DND-41 (cell line): ENCODE measurements at regions not wholly inside any gene's neighbourhood (a gene's known extent, or its start where the extent isn't known, plus 50 kb on each side); places are given as distances from the start of the nearest gene placed in this dataset.

Experiments used
- ATAC-seq: fragments of 200-7000 bp; cut with Tn5 transposase; 3 replicates; pipeline ENCODE4 v1.9.1; 2021; ENCODE audit warnings: low read depth; ENCODE audit not compliant: insufficient read depth
- DNase-seq: peaks from one replicate; pipeline ENCODE4 v3.0.0-alpha.2; 2020
- H2AFZ ChIP-seq: 2 replicates; pipeline ENCODE4 v1.6.0; 2012; ENCODE audit warnings: low read depth, low read length
- H3K27ac ChIP-seq: 2 replicates; pipeline ENCODE4 v1.5.1; 2012; ENCODE audit warnings: low read length, inconsistent platforms
- H3K27me3 ChIP-seq: fragments of 200-600 bp; sonication (generic); 2 replicates; pipeline ENCODE4 v1.6.0; 2012; ENCODE audit warnings: low read length, mild to moderate bottlenecking, inconsistent platforms; ENCODE audit not compliant: insufficient read depth, poor library complexity
- H3K36me3 ChIP-seq: 2 replicates; pipeline ENCODE4 v1.5.1; 2012; ENCODE audit warnings: low read length, inconsistent platforms; ENCODE audit not compliant: insufficient read depth
- H3K4me1 ChIP-seq: 2 replicates; pipeline ENCODE4 v1.5.1; 2012; ENCODE audit warnings: mild to moderate bottlenecking, low read length; ENCODE audit not compliant: insufficient read depth
- H3K4me2 ChIP-seq: 2 replicates; pipeline ENCODE4 v1.6.0; 2012; ENCODE audit warnings: mild to moderate bottlenecking, moderate library complexity, low read length, inconsistent platforms; ENCODE audit not compliant: insufficient read depth
- H3K4me3 ChIP-seq, 2 experiments: fragments of 200-600 bp in 1 of 2; shearing (Covaris generic) in 1 of 2; 2 replicates each; pipeline ENCODE4 v1.5.1; 2012 to 2016; ENCODE audit warnings: inconsistent platforms in 2 of 2, low read length in 2 of 2, mild to moderate bottlenecking in 2 of 2, low read depth in 1 of 2, moderate library complexity in 1 of 2
- H3K79me2 ChIP-seq: 2 replicates; pipeline ENCODE4 v1.6.0; 2012; ENCODE audit warnings: low read length, inconsistent platforms; ENCODE audit not compliant: insufficient read depth
- H3K9ac ChIP-seq: 2 replicates; pipeline ENCODE4 v1.6.0; 2012; ENCODE audit warnings: low read depth, mild to moderate bottlenecking, inconsistent platforms, low read length, moderate library complexity
- H3K9me3 ChIP-seq: 2 replicates; pipeline ENCODE4 v1.5.1; 2012; ENCODE audit warnings: low read length, moderate library complexity, mild to moderate bottlenecking, inconsistent platforms; ENCODE audit not compliant: insufficient read depth, severe bottlenecking
- H4K20me1 ChIP-seq: 2 replicates; pipeline ENCODE4 v1.6.0; 2012; ENCODE audit warnings: low read length; ENCODE audit not compliant: insufficient read depth
- EZH2 ChIP-seq: IDR thresholded peaks from 3 replicates; pipeline ENCODE4 v1.6.1; 2012; ENCODE audit warnings: borderline replicate concordance, low read depth, mild to moderate bottlenecking, moderate library complexity, low read length, inconsistent platforms; ENCODE audit not compliant: severe bottlenecking
- TF ChIP-seq, protein P1 (sequence below): IDR thresholded peaks from 2 replicates; pipeline ENCODE4 v1.5.1; 2012; ENCODE audit warnings: borderline replicate concordance, low read length, moderate library complexity, mild to moderate bottlenecking; ENCODE audit not compliant: poor library complexity, severe bottlenecking; ENCODE audit errors: extremely low read depth

DNA sequence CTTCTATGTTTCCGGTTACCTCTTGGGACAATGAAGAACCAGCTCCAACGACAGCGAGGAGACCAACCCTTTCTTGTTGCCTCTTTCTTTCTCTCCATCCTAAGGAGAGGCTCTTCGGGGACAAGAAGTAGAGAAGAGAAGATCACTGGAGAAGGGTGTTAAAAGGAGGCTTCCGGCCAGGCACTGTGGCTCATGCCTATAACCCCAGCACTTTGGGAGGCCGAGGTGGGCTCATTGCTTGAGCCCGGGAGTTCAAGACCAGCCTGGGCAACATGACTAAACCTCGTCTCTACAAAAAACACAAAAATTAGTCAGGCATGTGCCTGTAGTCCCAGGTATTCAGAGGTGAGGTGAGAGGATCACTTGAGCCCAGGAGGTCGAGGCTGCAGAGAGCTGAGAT is 90.8 kb upstream of the TNFAIP3 start:
- H3K4me3 ChIP-seq: no peak overlapping the region
- ATAC-seq (no peak), DNase-seq (no peak)
- H2AFZ ChIP-seq: no peak overlapping the region
- no peaks in the 10 kb centered on the region for H3K27me3 ChIP-seq
- H3K79me2 ChIP-seq: no peaks in the 10 kb centered on the region
- no peak overlapping the region for H3K9ac ChIP-seq
- TF ChIP-seq, protein P1, sequence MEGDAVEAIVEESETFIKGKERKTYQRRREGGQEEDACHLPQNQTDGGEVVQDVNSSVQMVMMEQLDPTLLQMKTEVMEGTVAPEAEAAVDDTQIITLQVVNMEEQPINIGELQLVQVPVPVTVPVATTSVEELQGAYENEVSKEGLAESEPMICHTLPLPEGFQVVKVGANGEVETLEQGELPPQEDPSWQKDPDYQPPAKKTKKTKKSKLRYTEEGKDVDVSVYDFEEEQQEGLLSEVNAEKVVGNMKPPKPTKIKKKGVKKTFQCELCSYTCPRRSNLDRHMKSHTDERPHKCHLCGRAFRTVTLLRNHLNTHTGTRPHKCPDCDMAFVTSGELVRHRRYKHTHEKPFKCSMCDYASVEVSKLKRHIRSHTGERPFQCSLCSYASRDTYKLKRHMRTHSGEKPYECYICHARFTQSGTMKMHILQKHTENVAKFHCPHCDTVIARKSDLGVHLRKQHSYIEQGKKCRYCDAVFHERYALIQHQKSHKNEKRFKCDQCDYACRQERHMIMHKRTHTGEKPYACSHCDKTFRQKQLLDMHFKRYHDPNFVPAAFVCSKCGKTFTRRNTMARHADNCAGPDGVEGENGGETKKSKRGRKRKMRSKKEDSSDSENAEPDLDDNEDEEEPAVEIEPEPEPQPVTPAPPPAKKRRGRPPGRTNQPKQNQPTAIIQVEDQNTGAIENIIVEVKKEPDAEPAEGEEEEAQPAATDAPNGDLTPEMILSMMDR: no peak
- TF ChIP-seq EZH2: no peak
- no peaks in the 10 kb centered on the region for H3K9me3 ChIP-seq
- no peak overlapping the region for H3K4me2 ChIP-seq
- no peaks in the 10 kb centered on the region for H4K20me1 ChIP-seq
- no peaks in the 10 kb centered on the region for H3K36me3 ChIP-seq
- H3K27ac ChIP-seq: no peak overlapping the region
- H3K4me1 ChIP-seq: no peaks in the 10 kb centered on the region

DNA sequence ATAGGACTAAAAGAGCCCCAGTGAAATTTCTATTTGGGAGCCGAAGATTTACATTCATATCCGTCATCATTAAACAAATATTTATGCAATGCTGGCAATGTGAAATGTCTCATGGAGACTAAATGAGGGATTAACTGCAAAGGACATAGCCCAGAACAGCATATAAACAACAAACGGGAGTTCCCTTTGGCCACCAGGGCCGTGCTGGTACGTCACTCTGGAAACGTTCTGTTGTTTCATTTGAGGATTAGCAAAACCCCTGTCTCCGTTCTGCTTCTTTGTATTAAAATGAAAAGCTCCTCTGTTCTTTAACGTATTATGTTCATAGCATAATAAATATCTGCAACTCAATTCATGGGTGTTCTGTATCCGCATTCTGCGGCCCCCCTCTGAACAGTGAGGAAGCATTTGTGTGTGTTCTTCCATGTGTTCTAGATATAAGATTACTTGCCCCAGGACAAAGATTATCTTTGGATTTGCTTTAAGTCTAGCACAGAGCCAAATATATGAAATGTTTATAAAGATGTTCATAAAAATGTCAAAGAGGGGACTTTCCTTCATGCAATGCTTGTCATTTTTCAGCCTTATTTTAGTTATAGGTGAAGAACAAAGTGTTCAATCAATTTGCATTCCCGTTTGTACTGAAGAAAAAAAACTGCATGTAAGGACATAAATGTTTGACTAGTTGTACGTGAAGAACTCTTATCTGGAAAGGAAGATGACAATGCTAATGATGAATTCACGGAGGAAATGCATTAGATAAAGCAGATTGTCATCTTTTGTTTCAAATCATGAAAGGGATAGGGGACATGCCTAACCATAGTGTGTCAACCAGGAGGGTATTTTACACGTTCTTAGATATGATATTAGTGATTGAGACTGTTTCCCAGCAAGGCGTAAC is 90.0 kb upstream of the TNFAIP3 start:
- TF ChIP-seq, protein P1: no peak
- no peak for TF ChIP-seq EZH2
- no peaks in the 10 kb centered on the region for H3K79me2 ChIP-seq
- H2AFZ ChIP-seq: no peak overlapping the region
- no peaks in the 10 kb centered on the region for H3K9me3 ChIP-seq
- H4K20me1 ChIP-seq: no peaks in the 10 kb centered on the region
- no peaks in the 10 kb centered on the region for H3K27me3 ChIP-seq
- no peak overlapping the region for H3K4me3 ChIP-seq
- no peak overlapping the region for H3K4me2 ChIP-seq
- ATAC-seq: no peak
- H3K9ac ChIP-seq: no peak overlapping the region
- H3K27ac ChIP-seq: no peak overlapping the region
- DNase-seq: no peak
- H3K36me3 ChIP-seq: no peaks in the 10 kb centered on the region
- no peaks in the 10 kb centered on the region for H3K4me1 ChIP-seq

DNA sequence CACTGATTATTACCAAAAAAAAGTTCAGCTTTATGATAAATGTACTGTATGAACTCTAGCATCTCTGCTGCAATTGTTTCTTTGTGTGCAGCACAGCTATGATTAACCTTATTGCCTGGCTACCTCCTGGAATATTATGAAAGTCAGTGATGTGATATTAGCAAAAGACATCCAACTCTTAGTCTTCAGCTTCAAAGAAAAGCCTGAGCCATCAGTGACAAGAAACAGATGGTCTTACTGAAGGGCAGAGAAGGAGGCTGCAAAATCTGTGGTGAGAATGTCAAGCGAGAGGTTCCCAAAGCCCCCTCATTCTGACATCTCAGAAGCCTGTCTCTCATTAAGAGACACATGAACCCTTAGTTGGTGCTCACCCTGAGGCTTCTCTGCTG is 89.4 kb upstream of the TNFAIP3 start:
- Histone ChIP-seq H3K36me3 (no peaks in the 10 kb centered on the region), H3K4me3 (no peak overlapping the region), H3K27ac (no peak overlapping the region), H3K4me1 (no peaks in the 10 kb centered on the region), H3K4me2 (no peak overlapping the region), H3K9me3 (no peaks in the 10 kb centered on the region), H3K9ac (no peak overlapping the region), H2AFZ (no peak overlapping the region), H4K20me1 (no peaks in the 10 kb centered on the region), H3K27me3 (no peaks in the 10 kb centered on the region), H3K79me2 (no peaks in the 10 kb centered on the region)
- DNase-seq: no peak
- TF ChIP-seq EZH2: no peak
- TF ChIP-seq, protein P1: no peak
- no peak for ATAC-seq
